ENCODE measurements at regions not wholly inside any gene's neighbourhood (a gene's known extent, or its start where the extent isn't known, plus 50 kb on each side); places are given as distances from the start of the nearest gene placed in this dataset.

- no peak for TF ChIP-seq CTCF (IDR thresholded peaks at IDR 0.05)
- no peak for TF ChIP-seq POLR2A (IDR thresholded peaks at IDR 0.05)
Measured at GRCh38 chr21:25280061-25280460, 327.2 kb downstream of the MRPL39 start.
